HG03095 (cell line): ENCODE measurements at regions not wholly inside any gene's neighbourhood (a gene's known extent, or its start where the extent isn't known, plus 50 kb on each side); places are given as distances from the start of the nearest gene placed in this dataset.

ENCODE experiments used
- ATAC-seq: cut with Tn5 transposase; IDR thresholded peaks from one replicate; pipeline ENCODE4 v1.9.1; 2021; ENCODE audit warnings: moderate library complexity; ENCODE audit not compliant: unreplicated experiment

DNA sequence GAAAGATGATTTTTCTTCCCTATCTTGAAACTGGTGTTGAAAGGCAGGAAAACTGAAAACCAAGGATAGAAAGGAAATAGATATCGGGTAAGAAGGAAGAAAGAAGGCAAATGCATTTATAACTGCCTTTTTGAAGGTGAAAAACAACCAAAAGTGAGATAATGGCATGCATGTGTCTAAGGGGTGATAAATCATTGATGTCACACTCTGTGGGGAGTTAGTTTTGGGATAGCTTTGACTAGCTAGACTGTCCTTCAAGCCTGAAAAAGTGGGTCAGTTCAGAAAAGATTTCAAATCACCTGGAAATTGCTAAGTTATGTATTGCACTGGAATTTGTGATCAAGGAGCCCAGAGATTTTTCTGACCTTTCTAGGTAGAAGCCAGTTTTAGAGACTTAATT lies 142.2 kb upstream of the UMPS start:
- no peak for ATAC-seq

DNA sequence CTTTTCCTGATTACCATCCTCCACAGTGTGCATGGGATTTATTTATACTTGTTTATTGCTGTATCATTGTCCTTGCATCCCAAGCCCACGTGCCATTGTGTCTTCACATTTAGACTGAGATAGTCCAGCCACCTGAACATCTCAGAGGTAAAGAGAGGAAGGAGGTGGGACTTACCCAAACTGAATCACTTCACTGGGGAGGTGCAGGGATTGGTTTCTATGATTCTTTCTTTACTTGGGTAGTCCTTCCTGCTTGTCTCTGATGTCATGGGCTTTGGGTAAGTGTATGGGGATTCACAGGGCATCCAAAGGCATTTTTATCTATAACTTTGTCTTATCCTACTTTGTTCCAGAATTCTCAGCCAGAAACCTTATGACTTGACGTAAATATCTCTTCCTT lies 141.5 kb upstream of the UMPS start:
- ATAC-seq, result no peak

DNA sequence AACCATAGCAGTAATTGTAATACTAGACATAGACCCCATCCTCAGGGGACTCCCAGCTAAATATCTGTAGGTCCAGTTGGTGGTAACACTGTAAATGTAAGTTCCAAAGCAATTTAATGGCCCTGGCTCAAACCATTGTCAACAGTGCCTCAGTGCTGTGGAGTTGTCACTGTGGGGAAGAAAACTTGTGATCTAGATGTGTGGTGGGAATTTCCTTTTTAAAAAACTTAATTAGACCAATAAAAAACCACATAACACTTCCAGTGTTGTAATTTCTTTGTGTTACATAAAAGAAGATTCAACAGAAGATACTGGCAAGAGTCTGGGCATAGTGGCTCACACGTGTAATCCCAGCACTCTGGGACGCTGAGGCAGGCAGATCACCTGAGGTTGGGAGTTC lies 138.6 kb upstream of the UMPS start:
- ATAC-seq, result no peak

DNA sequence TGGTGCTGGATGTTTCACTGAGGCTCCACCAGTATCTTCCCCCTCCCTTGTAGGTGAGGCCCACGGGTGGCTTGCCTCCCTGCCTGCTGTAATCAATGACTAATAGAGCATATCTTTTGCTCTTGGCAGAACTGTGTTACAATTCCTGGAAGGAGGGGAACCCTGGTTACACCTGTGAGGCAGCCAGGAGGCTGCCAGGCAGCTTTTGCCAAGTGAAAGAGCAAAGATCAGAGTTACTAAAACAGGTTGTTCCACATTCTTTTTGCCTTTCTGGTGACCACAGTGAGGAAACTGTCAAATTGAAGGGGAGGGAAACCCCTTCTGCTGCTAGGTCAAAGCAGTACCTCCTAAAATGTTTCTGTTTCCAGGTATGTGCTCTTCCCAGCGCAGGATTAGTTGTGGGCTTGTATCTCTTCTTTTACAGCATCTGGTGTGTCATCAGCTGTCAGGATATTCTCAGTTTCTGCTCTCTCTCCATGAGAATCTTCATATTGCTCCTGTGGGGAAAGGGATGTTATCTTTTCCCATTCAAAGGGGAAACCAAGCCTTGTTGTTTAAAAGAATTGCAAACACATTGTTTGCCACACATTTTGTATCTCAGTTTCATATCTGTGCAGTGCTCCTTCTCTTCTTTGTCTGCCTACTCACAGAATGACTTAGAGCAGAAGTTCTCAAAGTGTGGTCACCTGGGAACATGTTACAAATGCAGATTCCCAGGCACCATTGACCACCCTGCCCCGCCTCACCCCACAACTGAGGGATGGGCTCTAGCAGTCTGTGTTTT lies 137.4 kb upstream of the UMPS start:
- peak; percentile 75 for ATAC-seq

DNA sequence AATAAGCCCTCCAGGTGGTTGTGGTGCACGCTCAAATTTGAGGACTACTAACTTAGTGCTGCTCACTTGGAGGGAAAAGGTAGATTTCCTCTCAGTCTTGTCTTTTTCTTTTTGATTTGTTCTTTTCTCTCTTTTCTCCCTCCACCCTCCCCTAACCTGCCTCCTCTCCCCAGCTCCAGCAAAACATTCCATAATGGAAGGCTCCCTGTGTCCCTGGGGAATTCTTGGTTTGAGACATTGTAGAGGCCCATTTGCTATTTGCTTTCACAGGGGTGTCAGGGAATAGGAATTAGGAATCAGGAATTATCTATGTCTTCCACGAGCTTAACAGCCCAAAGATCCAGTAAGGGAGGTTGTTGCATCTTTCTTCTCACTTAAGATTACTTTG lies 136.8 kb upstream of the UMPS start:
- ATAC-seq, result no peak

DNA sequence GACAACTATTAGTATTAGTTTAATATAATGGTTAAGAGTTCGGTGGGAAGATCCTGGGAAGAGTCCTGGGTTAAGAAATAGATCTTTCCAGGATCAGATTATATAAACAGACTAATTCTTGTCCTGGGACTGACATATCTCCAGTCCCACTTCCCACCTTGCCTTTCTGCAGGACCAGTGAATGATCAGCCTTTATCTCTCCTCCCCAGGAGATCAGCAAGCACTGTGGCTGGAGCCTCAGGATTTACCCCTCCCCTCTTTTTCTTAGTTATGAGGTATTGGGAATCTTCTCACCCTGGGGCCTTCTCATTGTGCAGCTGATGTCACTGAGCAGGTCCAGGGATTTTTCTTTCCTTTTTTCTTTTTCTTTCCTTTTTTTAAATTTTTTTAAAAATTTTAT lies 135.7 kb upstream of the UMPS start:
- no peak for ATAC-seq

DNA sequence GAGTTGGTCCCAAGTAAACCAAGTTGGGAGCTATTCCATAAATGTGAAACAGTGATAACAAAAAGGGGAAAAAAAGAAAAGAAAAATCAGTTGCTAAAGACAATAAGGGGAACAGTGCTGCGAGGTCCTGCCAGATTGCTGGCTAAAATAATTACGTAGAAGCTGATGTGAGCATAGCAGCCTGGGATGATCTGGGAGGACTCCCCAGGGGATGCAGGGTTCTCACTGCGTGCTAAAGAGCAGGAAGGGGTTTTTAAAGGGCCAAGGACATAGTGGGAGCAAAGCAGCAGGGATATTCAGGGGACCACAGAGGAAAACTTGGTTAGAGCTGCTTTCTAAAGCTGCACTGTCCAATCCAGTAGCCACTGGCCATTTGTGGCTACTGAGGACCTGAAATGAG lies 133.0 kb upstream of the UMPS start:
- ATAC-seq, result no peak

DNA sequence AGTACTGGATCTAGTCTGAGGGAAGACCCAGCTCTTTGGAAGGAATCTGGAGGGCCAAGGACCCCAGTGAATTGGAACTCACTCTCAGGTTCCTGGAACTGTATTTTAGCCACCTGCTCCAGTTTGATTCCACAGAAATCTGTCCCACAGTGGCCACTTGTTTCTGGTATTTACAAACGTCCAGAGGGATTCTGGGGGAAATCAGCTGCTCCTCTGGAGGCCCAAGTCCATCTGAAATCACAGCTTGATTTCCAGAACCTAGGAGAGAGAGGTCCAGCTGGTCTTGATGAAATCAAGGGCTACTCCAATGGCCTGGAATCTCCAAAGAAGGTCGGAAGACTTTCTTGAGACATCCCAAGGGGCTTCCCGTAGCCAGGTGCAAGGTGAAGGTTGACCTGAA lies 132.3 kb upstream of the UMPS start:
- no peak for ATAC-seq

DNA sequence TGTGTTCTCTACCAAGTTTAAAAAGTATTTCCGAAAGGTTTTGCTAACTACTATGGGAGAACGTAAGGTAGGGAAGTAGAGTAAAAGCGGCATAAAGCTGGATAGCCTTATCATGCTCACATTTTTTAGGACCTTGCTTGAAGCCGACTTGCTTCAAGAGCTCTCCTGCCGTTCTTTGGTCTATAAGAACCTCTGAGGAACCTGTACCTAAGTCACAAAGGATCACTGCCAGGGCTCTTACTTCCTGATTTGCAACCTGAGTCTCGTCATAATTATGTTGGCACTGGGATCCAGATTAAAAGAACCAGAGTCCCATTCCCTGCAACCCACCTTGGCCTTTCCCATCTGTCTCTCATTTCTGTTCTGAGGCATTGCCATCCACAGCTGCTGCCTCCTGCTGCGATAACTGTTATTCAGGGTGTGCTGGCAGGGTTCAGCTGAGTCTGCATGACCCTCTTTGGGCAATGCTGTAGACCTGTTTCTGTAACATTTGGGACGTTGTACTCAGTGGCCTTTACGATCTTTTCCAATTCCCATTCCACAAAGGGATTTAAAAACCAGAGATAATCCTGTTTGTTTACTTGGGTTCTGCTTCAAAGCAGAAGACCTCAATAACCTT lies 131.0 kb upstream of the UMPS start:
- ATAC-seq, result no peak

DNA sequence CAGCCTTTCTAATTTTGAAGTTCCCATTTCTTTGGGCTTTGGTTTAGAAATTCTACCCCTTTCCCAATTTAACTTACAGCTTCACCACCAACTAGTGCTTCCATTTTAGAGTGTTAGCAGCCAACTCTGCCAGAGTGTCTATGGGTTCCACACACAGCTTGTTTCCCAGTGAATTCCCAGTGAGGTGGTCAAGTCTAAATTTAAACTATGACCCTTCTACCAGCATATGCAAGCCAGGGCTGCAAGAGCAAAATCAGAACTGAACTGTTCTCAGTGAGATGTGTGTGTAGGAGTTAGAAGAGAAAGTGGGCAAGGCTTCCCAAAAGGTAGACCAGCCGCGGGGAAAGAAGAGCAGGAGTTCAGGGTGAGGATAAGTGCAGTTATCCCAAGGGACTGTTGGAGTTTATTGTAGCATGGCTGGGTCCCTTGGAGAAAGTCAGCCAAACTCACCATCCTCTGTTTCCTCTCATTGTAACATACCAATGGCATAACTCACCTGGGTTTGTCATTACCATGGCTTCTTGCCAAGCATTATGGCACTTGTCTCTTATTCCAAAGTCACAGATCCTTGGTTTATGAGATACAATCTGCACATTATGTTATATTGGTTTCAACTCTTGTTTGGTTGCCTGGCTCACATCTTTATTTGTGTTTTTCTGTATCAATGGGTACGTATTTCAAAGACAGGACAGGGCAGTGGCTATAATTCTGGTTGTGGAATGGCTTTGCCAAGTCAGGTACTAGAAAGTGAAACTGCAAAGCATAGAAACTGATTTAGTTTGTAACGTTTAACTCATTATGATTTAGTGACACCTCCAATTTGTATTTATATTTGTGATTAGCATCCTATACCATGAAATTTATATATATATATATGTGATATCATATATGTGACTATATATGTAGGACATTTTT lies 130.2 kb upstream of the UMPS start:
- no peak for ATAC-seq

DNA sequence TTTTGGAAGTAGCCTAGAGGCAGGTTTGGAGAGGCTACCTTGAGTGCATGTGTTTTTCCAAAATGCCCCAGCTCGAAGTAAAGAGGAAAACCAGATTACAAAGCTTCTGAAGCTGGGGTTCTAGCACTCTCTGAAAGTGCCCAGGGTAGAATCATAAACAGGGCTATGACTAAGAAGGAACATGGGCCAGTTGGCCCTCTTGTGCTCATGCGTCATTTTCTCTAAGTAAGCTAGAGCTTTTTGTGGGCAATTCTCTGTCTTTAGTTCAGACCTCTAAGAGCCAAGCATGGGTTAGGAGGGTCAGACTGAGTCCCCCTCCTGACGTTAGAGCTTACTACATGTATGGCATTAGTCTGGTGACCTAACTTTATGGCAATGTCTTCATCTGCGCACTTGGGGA lies 129.5 kb upstream of the UMPS start:
- ATAC-seq, result no peak

DNA sequence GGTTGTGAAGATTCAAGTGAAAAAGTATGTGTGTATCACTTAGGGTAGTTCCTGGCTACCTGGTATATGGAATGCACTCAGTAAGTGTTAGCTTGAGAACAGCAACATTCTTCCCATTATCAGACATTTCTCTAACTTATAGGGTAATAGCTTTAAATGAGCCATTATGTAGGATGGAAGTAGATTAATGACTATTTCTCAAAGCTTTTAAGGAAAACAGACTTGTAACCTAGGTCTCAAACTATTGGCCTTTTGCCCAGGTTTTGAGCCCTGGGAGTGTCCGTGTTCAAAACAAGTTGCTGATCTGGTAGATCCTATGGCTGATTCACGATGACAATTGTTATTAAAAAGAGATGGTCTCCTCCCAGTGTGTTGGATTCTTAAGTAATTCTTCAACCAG lies 129.1 kb upstream of the UMPS start:
- ATAC-seq, result no peak

DNA sequence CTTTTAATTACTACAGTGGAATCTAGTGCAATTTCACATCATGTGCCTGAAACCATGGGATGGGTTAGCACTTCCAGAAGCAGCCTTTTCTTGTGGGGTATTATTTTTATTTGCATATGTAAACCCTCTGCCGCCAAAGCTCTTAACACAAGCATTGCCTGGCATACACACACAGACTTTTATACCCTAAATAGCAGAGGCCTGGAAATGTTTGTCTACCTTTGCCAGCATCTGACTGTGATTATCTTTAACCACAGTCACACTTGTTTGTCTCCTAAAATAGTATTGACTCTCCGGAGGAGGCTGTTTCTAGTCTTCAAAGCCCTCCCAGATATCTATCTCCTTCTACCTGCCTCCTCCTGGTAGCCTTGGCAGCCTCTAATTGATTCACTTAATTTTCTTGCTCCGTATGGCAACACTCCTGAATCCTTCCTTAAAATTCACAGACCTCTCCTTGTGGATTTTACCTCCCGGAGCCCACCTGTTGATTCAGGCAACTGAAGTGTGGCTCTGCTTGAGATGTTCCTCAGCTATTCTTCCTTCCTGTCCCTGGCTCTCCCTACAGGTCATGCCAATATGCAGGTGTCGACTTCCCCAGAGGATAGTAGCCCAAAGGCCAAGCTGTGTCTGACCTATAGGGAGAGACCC lies 127.1 kb upstream of the UMPS start:
- no peak for ATAC-seq

DNA sequence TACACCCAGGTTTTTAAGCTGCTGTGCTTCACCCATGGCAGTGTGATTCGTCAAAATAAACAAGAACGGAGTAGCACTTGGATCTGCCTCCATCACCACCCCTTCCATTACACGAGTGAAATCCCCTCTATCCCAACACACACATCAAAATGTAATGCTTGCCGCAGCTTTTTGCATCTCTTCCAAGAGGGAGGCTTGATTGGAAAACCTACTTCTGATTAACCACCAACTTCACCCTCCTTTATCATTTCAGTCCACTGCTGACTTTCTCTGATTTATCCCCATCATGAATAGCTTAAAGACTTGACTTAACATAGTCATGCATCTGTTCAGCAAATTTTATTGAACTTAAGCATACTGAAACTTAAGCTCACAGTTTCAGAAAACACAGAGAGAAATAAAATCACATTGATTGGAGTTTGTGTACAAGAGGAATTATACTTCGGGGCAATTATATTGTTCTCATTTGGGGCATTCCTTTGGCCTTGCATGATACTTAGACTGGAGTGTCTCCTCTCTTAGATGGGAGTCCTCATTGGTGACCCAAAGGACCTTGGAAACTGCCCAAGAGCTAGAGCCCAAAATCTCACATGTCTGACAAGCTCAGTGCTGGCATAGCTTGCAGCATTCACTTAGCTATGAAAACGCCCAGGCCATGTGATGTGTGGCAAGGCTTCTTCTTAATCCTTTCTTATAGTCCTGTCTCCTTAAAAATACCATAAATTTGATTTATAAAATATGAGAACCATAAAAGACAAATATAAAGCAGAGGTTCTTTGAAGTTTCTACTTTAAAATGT lies 124.3 kb upstream of the UMPS start:
- no peak for ATAC-seq

DNA sequence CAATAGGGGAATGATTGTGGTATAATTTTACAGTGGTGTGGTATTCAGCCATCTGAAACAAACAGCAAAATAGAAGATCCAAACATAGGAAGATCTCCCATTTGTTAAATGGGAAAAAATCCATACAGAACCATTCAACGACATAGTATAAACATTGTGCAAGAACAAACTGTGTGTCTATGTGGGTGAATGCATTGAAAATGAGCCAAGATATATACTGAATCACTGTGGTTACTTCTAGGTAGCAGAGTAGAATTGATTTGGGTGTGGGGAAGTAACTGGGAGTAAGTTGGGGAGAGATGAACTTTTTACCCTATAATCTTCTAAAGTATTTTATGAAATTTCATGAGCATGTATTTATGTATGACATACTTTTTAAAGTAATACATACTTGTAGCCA lies 123.1 kb upstream of the UMPS start:
- ATAC-seq, result no peak

DNA sequence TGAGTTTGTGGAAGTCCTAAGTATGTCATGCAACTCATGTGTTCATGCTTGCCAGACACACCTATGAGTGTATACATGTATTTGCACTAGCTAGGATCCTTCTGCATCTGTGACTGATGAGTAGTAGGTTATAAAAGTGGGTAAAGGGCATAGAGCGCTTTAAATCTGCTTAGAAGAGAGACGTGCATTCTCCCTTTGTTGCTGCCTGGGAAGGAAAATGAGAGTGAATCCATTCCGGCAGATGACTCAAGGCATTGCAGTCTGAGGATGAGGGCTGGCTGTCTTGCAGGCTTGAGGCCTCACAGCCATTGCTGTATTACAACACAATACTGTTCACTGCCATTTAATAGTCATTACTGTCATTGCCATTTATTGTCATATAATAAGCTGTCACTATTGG lies 120.8 kb upstream of the UMPS start:
- ATAC-seq, result no peak

DNA sequence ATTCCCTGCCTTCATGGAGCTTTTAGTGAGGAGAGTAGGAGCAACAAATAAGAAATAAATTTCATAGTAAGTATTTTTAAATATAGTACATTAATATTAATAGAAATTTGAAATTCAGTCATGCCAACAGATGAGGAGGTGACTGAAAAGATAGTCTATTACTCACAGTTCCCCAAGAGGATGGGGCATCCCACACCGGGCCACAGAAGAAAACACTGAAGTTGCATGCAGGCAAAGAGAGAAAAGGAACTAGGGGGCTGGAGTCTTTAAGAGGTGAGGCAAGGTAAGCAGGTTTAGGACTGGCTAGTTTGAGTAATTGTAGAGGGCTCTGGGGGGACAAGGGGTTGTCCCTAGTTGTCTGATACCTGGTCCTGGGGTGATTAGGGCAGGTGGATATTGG lies 120.1 kb upstream of the UMPS start:
- ATAC-seq, result no peak

DNA sequence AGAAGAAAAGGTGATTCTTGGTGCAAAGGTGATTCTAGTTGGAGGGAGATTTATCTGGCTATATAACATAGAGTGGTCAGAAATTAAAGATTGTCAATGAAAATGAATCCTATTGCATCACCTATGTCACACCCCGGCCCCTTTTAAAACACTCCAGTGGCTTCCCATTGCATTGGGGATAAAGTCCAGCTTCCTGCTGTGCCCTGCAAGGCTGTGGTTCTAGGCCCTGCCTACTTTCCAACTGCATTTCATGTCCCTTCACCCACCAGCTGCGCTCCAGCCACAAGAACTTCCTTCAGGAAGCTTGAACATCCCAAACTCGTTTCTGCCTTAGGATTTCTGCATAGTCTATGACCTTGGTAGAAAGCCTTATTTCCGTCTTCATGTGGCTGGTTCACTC lies 118.7 kb upstream of the UMPS start:
- no peak for ATAC-seq

DNA sequence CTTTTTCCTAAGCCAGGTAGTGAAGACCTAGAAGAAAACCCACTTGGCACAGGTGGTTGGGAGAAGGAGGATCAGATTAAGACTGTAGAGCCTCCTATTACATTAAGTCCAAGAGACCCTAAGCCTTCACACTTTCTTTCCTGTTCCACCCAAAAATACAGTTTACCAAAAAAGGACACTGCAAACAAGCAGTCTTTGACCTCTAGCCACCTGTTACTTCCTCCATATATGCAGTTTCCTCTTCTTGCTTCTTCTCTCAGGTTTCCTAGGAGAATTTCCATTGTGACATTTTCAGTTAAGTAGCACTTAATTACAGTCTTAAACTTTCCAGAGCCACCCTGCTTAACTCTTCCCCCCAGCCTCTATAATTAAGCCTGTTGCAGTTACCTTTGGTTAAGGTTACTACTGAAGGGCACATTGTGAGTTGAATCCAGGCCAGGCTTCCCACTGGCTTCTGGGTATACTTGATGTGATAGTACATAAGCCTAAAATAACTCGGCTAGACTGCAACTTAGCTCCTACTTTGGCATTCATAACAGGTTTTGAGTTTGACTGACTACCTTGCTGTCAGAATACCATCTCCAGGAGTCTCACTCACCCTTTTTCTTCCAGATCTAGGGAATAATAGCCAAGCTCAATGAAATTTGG lies 114.2 kb upstream of the UMPS start:
- ATAC-seq, result no peak

DNA sequence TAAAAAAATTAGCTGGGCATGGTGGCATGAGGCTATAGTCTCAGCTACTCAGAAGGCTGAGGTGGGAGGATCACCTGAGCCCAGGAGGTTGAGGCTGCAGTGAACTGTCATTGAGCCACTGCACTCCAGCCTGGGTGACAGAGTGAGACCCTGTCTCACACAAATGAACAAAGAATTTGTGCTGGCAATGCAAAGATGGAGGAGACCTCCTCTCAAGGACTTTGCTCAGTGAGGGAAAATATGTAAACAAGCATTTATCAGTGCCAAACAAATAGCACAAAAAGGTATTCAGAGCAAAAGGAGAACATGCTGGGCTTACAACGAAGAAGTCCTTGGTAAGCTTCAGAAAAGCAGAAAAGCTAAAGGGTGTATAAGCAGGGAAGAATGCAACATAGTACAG lies 113.1 kb upstream of the UMPS start:
- ATAC-seq, result no peak
